Esophagus muscularis mucosa (tissue), 4 donors: ENCODE measurements at regions not wholly inside any gene's neighbourhood (a gene's known extent, or its start where the extent isn't known, plus 50 kb on each side); places are given as distances from the start of the nearest gene placed in this dataset.

Source experiments
- DNase-seq: peaks from one replicate; pipeline ENCODE4 v3.0.0-alpha.2; 2017; ENCODE audit errors: extremely low spot score
- H3K27ac ChIP-seq, 4 donors: fragments of 200-600 bp; sonication (generic); replicated peaks in 1 of 4; 1 replicate in 3 of 4; 2 replicates in 1 of 4; pipeline ENCODE4 v1.5.1; 2016 to 2019; ENCODE audit warnings: mild to moderate bottlenecking in 1 of 4
- H3K27me3 ChIP-seq, 4 donors: fragments of 200-600 bp; sonication (generic); one replicate each; pipeline versions ENCODE4 v1.5.1 to v1.6.0; 2016 to 2019
- H3K36me3 ChIP-seq, 4 donors: fragments of 200-600 bp; sonication (generic); one replicate each; pipeline ENCODE4 v1.5.1; 2016 to 2019
- H3K4me1 ChIP-seq, 4 donors: fragments of 200-600 bp; sonication (generic); one replicate each; pipeline ENCODE4 v1.5.1; 2016 to 2019
- H3K4me3 ChIP-seq, 4 donors: fragments of 200-600 bp; sonication (generic); 1 replicate in 2 of 4; 2 replicates in 2 of 4; pipeline ENCODE4 v1.5.1; 2016 to 2019; ENCODE audit warnings: mild to moderate bottlenecking in 4 of 4, moderate library complexity in 1 of 4
- H3K9me3 ChIP-seq, 4 donors: fragments of 200-600 bp; sonication (generic); 1 replicate in 3 of 4; 2 replicates in 1 of 4; pipeline ENCODE4 v1.5.1; 2016 to 2019
- EP300 ChIP-seq: sonication (generic); formaldehyde crosslinking; IDR thresholded peaks from one replicate; pipeline ENCODE4 v1.6.1; 2017; ENCODE audit warnings: antibody characterized with exemption
- POLR2A ChIP-seq: fragments of 450-650 bp; IDR thresholded peaks from one replicate; pipeline ENCODE4 v1.6.1; 2017; ENCODE audit warnings: antibody characterized with exemption, moderate library complexity, mild to moderate bottlenecking, low read depth
- POLR2AphosphoS5 ChIP-seq, 2 donors: sonication (generic); formaldehyde crosslinking; IDR thresholded peaks; one replicate each; pipeline ENCODE4 v1.6.1; 2017; ENCODE audit warnings: antibody characterized with exemption in 2 of 2
- WGBS: methylation state at CpG from one replicate; pipeline ENCODE4 v1.1.5; 2018; 5-methylcytosine and 5-hydroxymethylcytosine counted together
- intact Hi-C: fragments of 100-400 bp; cut with DNase I; formaldehyde crosslinking; loops from one replicate; pipeline ENCODE4 v1.15.1; 2023
- TF ChIP-seq, protein P1 (sequence below), 3 experiments: fragments of 200-600 bp in 2 of 3; fragments of 450-650 bp in 1 of 3; sonication (generic) in 2 of 3; IDR thresholded peaks; one replicate each; pipeline ENCODE4 v1.5.1; 2017 to 2019; ENCODE audit warnings: antibody characterized with exemption in 3 of 3, mild to moderate bottlenecking in 2 of 3, moderate library complexity in 1 of 3

- Histone ChIP-seq H3K36me3 (no peaks in the 10 kb centered on the region), H3K9me3 (no peaks in the 10 kb centered on the region), H3K27ac (no peak overlapping the region), H3K27me3 (no peaks in the 10 kb centered on the region), H3K4me3 (no peak overlapping the region), H3K4me1 (no peaks in the 10 kb centered on the region)
- DNase-seq: no peak
- intact Hi-C loops: no loop called here
- TF ChIP-seq POLR2A (no peak), EP300 (no peak), POLR2AphosphoS5 (IDR thresholded peaks at IDR 0.05) (no peak)
- TF ChIP-seq, protein P1, sequence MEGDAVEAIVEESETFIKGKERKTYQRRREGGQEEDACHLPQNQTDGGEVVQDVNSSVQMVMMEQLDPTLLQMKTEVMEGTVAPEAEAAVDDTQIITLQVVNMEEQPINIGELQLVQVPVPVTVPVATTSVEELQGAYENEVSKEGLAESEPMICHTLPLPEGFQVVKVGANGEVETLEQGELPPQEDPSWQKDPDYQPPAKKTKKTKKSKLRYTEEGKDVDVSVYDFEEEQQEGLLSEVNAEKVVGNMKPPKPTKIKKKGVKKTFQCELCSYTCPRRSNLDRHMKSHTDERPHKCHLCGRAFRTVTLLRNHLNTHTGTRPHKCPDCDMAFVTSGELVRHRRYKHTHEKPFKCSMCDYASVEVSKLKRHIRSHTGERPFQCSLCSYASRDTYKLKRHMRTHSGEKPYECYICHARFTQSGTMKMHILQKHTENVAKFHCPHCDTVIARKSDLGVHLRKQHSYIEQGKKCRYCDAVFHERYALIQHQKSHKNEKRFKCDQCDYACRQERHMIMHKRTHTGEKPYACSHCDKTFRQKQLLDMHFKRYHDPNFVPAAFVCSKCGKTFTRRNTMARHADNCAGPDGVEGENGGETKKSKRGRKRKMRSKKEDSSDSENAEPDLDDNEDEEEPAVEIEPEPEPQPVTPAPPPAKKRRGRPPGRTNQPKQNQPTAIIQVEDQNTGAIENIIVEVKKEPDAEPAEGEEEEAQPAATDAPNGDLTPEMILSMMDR (IDR thresholded peaks at IDR 0.05): no peak
- 42% methylated on average over 3 of the region's 3 CpGs for WGBS
Observed at GRCh38 chr1:57854436-57854835, 430.6 kb upstream of the DAB1 start.

DNA sequence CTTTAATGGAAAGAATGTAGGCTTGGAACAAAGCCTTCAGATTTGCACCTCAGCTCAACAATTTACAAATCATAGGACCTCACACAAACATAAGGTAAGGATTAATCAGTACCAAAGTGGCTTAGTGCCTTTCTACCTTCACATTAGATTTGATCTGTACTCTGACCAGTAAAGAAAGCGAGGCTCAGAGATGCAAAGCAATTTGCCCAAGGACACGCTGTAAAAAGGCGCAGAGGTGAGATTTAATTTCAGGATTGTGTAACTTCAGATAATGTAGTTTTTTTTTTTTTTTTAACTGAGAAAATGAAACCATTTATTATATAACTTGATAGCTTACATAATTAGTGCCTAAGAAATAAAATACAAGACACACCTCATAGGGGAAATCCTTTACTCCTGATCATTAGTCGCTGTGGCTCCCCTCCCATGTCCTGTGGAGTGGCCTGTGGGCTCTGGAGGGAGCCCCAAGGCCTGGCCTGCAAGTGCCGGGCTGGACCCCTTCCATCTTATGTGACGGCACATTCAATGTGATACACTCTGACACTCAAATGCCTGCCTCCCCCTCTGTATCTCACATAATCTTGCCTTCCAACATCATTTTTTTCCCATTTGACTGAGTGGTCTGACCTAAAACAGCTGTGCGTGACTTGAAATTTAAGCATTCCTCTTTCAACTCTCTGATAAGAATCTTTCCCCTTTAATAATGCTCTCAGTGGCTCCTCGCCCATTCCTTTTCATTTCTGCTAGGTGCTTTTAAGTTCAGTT is 426.5 kb upstream of the DAB1 start:
- H3K27ac ChIP-seq: no peak overlapping the region
- H3K4me1 ChIP-seq: no peaks in the 10 kb centered on the region
- 87% methylated on average over 8 of the region's 8 CpGs for WGBS
- intact Hi-C loops: no loop called here
- no peak overlapping the region for H3K4me3 ChIP-seq
- no peaks in the 10 kb centered on the region for H3K9me3 ChIP-seq
- DNase-seq: no peak
- TF ChIP-seq POLR2A (no peak), EP300 (no peak), POLR2AphosphoS5 (IDR thresholded peaks at IDR 0.05) (no peak)
- TF ChIP-seq, protein P1 (IDR thresholded peaks at IDR 0.05): no peak
- H3K36me3 ChIP-seq: no peaks in the 10 kb centered on the region
- H3K27me3 ChIP-seq: no peaks in the 10 kb centered on the region

- H3K4me1 ChIP-seq: no peaks in the 10 kb centered on the region
- intact Hi-C loops: no loop called here
Observed at GRCh38 chr1:57848406-57848805, 424.5 kb upstream of the DAB1 start.

GRCh38 chr1:57845041-57845440 is 421.2 kb upstream of the DAB1 start:
- TF ChIP-seq POLR2AphosphoS5 (IDR thresholded peaks at IDR 0.05) (no peak), POLR2A (no peak), EP300 (no peak)
- TF ChIP-seq, protein P1 (IDR thresholded peaks at IDR 0.05): no peak
- Histone ChIP-seq H3K4me1 (no peaks in the 10 kb centered on the region), H3K9me3 (peaks cover 0 to 8% (median 6%) of the 10 kb centered on the region in 4 donors), H3K4me3 (no peak overlapping the region), H3K27ac (no peak overlapping the region), H3K36me3 (no peaks in the 10 kb centered on the region), H3K27me3 (no peaks in the 10 kb centered on the region)
- 100% methylated on average over 1 of the region's 1 CpG for WGBS
- intact Hi-C loops: no loop called here
- DNase-seq: no peak

More at GRCh38 chr1:57848406-57848805, 424.5 kb upstream of the DAB1 start:
- no peak overlapping the region for H3K27ac ChIP-seq
- no peaks in the 10 kb centered on the region for H3K36me3 ChIP-seq
- no peaks in the 10 kb centered on the region for H3K27me3 ChIP-seq
- no peak for TF ChIP-seq EP300
- TF ChIP-seq, protein P1 (IDR thresholded peaks at IDR 0.05): no peak
- no peak for TF ChIP-seq POLR2AphosphoS5 (IDR thresholded peaks at IDR 0.05)
- TF ChIP-seq POLR2A: no peak
- DNase-seq: no peak
- H3K9me3 ChIP-seq: no peaks in the 10 kb centered on the region
- no peak overlapping the region for H3K4me3 ChIP-seq
